Chondrocyte (in vitro differentiated cells): ENCODE measurements at regions not wholly inside any gene's neighbourhood (a gene's known extent, or its start where the extent isn't known, plus 50 kb on each side); places are given as distances from the start of the nearest gene placed in this dataset.

Source experiments
- DNase-seq: peaks from one replicate; pipeline ENCODE4 v3.0.0; 2021; ENCODE audit warnings: mixed read lengths, low spot score
- H3K27ac Mint-ChIP-seq: one replicate; pipeline ENCODE4 v1.8.0; 2021; ENCODE audit warnings: mild to moderate bottlenecking, moderate library complexity, mixed read lengths; ENCODE audit not compliant: unreplicated experiment
- H3K27me3 Mint-ChIP-seq: 2 replicates; pipeline ENCODE4 v1.8.0; 2021; ENCODE audit warnings: low read depth, mixed read lengths
- H3K36me3 Mint-ChIP-seq: 2 replicates; pipeline ENCODE4 v1.8.0; 2021; ENCODE audit warnings: low read depth, mixed read lengths
- H3K4me1 Mint-ChIP-seq: 2 replicates; pipeline ENCODE4 v1.8.0; 2021; ENCODE audit warnings: low read depth, mild to moderate bottlenecking, mixed read lengths
- H3K4me3 Mint-ChIP-seq: one replicate; pipeline ENCODE4 v1.8.0; 2021; ENCODE audit warnings: mild to moderate bottlenecking, moderate library complexity, mixed read lengths; ENCODE audit not compliant: unreplicated experiment
- H3K9me3 Mint-ChIP-seq: 2 replicates; pipeline ENCODE4 v1.8.0; 2021; ENCODE audit warnings: low read depth, mixed read lengths
- TF ChIP-seq, protein P1 (sequence below): fragments of 200-600 bp; sonication (generic); IDR thresholded peaks from 2 replicates; pipeline ENCODE4 v1.5.0; 2021; ENCODE audit warnings: antibody characterized with exemption, mild to moderate bottlenecking, moderate library complexity

DNA sequence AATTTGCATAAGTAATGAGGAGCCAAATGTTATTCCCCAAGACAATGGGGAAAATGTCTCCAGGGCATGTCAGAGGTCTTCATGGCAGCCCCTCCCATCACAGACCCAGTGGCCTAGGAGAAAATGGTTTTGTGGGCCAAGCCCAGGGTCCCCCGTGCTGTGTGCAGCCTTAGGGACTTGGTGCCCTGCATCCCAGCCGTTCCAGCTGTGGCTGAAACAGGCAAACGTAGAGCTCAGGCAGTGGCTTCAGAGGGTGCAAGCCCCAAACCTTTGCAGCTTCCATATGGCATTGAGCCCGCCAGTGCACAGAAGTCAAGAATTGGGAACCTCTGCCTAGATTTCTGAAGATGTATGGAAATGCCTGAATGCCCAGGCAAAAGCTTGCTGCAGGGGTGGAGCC lies 79.9 kb downstream of the FAM181B start:
- no peak for DNase-seq
- peaks cover 3% of the 10 kb centered on the region for H3K9me3 Mint-ChIP-seq
- no peak overlapping the region for H3K4me3 Mint-ChIP-seq
- TF ChIP-seq, protein P1, sequence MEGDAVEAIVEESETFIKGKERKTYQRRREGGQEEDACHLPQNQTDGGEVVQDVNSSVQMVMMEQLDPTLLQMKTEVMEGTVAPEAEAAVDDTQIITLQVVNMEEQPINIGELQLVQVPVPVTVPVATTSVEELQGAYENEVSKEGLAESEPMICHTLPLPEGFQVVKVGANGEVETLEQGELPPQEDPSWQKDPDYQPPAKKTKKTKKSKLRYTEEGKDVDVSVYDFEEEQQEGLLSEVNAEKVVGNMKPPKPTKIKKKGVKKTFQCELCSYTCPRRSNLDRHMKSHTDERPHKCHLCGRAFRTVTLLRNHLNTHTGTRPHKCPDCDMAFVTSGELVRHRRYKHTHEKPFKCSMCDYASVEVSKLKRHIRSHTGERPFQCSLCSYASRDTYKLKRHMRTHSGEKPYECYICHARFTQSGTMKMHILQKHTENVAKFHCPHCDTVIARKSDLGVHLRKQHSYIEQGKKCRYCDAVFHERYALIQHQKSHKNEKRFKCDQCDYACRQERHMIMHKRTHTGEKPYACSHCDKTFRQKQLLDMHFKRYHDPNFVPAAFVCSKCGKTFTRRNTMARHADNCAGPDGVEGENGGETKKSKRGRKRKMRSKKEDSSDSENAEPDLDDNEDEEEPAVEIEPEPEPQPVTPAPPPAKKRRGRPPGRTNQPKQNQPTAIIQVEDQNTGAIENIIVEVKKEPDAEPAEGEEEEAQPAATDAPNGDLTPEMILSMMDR: no peak
- H3K36me3 Mint-ChIP-seq: no peaks in the 10 kb centered on the region
- no peak overlapping the region for H3K27ac Mint-ChIP-seq
- H3K4me1 Mint-ChIP-seq: no peaks in the 10 kb centered on the region
- peaks cover 22% of the 10 kb centered on the region for H3K27me3 Mint-ChIP-seq

DNA sequence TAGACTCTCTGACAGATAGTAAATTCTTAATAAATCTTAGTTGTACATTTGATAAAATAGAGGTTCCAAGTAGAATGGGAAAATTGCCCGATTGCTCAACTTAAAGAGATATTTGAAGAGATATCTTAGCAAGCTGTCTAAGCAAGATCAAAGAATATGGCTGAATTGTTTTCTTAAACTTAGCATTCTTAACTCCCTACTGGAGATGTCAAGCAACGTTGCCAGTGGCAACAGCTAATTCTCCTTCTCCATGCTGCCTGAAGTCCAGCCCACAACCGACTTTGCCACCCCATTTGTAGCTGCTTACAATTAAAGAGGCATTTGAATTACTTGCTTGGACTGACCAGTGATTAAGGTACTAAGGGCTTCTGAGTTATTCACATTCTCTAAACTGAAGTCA lies 94.4 kb downstream of the FAM181B start:
- no peak for DNase-seq
- TF ChIP-seq, protein P1: no peak
- H3K9me3 Mint-ChIP-seq: no peaks in the 10 kb centered on the region

DNA sequence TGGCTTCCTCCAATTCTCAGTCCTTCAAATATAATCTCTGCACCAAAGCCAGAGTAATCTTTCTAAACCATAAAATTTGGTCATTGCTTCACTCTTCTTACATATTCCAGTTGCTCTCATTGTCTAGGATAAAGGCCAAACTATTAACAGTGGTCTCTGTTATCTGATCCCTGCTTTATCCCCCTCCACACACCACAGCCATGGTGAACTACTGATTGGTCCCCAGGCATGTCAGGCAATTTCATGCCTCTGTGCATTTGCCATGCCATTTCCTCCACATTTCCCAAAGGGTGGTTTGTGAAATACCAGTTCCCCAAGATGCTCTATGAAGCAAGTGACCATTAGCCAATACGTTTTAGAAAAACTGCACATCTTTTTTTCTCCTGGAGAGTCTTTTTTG lies 97.0 kb downstream of the FAM181B start:
- no peaks in the 10 kb centered on the region for H3K4me1 Mint-ChIP-seq
- H3K9me3 Mint-ChIP-seq: no peaks in the 10 kb centered on the region
- H3K27ac Mint-ChIP-seq: no peak overlapping the region
- DNase-seq: no peak
- peaks cover 19% of the 10 kb centered on the region for H3K27me3 Mint-ChIP-seq
- TF ChIP-seq, protein P1: no peak
- no peak overlapping the region for H3K4me3 Mint-ChIP-seq
- no peaks in the 10 kb centered on the region for H3K36me3 Mint-ChIP-seq

More for the DNA sequence above, 94.4 kb downstream of the FAM181B start:
- Mint-ChIP-seq H3K27me3 (peaks cover 18% of the 10 kb centered on the region), H3K27ac (no peak overlapping the region), H3K36me3 (no peaks in the 10 kb centered on the region), H3K4me1 (no peaks in the 10 kb centered on the region), H3K4me3 (no peak overlapping the region)

DNA sequence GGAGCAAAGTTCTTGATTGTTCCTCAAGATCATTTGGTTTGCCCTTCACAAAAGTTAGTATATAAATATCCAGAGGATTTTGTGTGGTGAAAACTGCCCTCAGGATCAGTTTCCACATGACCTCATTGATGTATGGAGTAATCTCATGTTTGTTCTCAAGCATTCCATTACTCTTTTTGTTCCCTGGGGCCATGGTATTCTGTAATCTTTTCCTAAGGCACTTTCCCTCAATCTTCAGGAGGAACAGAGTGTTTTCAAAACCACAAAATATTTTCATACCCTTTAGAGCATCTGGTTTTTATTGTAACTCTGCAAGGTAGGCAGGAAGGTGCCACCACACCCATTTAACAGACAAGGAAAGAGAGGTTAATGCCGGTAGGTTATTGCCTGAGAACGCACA lies 99.6 kb downstream of the FAM181B start:
- TF ChIP-seq, protein P1: no peak
- H3K36me3 Mint-ChIP-seq: no peaks in the 10 kb centered on the region
- H3K9me3 Mint-ChIP-seq: peaks cover 3% of the 10 kb centered on the region
- no peak overlapping the region for H3K4me3 Mint-ChIP-seq
- H3K27ac Mint-ChIP-seq: no peak overlapping the region
- H3K4me1 Mint-ChIP-seq: no peaks in the 10 kb centered on the region
- DNase-seq: no peak
- peaks cover 14% of the 10 kb centered on the region for H3K27me3 Mint-ChIP-seq

DNA sequence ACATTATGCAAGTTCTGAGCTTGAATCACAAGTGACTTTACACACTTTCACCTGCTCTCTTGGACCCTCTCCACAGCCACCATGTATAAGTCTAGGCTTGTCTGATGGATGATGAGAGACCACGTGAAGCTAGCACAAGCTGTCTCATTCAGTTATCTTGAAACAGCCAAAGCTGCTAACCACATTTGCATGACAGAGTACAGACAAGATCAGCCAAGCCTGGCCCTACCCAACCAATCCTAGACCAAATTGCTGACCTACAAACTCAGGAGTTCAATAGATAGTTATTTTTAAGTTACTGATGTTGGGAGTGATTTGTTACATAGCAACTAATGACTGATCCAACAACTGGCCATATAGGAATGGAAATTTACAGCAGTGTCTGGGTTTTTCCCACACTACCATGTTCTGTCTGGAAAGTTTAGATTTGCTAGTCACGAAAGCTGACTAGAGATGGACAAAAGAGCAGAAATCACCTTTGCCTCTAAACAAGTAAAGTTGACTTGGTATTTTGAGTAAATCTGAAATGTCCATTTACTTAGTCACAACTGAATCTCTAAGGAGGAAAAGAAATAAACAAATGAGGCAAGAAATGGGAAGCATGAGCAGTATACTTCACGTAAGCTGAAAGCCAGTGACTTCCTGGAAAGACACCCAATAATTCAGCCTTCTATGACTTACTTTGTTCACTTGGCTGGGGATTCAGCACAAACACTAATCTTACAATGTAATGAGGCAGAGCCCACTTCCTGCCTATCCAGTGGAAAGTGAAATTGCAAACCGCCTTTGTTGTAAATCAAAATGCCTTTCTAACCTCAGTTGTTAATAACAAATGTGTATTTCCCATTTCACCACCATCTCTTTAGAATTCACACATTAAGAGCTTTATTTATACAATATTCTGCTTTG lies 101.7 kb downstream of the FAM181B start:
- Mint-ChIP-seq H3K9me3 (peaks cover 17% of the 10 kb centered on the region), H3K4me1 (no peaks in the 10 kb centered on the region), H3K4me3 (no peak overlapping the region), H3K27me3 (peaks cover 8% of the 10 kb centered on the region), H3K27ac (no peak overlapping the region), H3K36me3 (no peaks in the 10 kb centered on the region)
- TF ChIP-seq, protein P1: no peak
- no peak for DNase-seq
